T-cell (primary cell): ENCODE measurements at regions not wholly inside any gene's neighbourhood (a gene's known extent, or its start where the extent isn't known, plus 50 kb on each side); places are given as distances from the start of the nearest gene placed in this dataset.

Experiments used
- ATAC-seq, 4 experiments: fragments of 200-7000 bp in 3 of 4; fragments of 150-1000 bp in 1 of 4; cut with Tn5 transposase; replicated peaks in 1 of 4; 1 replicate in 3 of 4; 2 replicates in 1 of 4; pipeline ENCODE4 v1.10.0; 2021; ENCODE audit warnings: moderate library complexity in 3 of 4, mild to moderate bottlenecking in 2 of 4, moderate number of reproducible peaks in 1 of 4
- CTCF ChIA-PET, 2 donors: fragments of 300-600 bp; sonication (Branson Sonifier 250); formaldehyde crosslinking; loops; one replicate each; lab custom pipeline; 2022; ENCODE audit warnings: antibody characterized with exemption in 2 of 2; lab: Charles Lee
- POLR2A ChIA-PET, 2 donors: fragments of 300-600 bp; sonication (Branson Sonifier 250); formaldehyde crosslinking; loops; one replicate each; lab custom pipeline; 2022; ENCODE audit warnings: antibody characterized with exemption in 2 of 2; lab: Charles Lee
- DNase-seq, 35 experiments: peaks; one replicate each; pipeline versions ENCODE4 v3.0.0 to v3.0.0-alpha.2; 2013 to 2023
- H3K27ac ChIP-seq: one replicate; pipeline ENCODE4 v1.5.1; 2013; ENCODE audit warnings: low read length
- H3K27me3 ChIP-seq, 2 experiments: replicated peaks in 1 of 2; 1 replicate in 1 of 2; 2 replicates in 1 of 2; pipeline versions ENCODE4 v1.6.1 to v1.7.0; 2013; ENCODE audit warnings: low read length in 1 of 2, mixed read lengths in 1 of 2; ENCODE audit not compliant: control insufficient read depth in 2 of 2, insufficient read depth in 2 of 2; ENCODE audit errors: extremely low read depth in 1 of 2
- H3K36me3 ChIP-seq, 2 donors: 1 replicate in 1 of 2; 2 replicates in 1 of 2; pipeline versions ENCODE4 v1.6.1 to v1.7.0; 2013; ENCODE audit warnings: low read length in 1 of 2; ENCODE audit not compliant: control insufficient read depth in 2 of 2, insufficient read depth in 1 of 2; ENCODE audit errors: extremely low read depth in 1 of 2
- H3K4me1 ChIP-seq, 2 experiments: 1 replicate in 1 of 2; 2 replicates in 1 of 2; pipeline versions ENCODE4 v1.6.1 to v1.7.0; 2013; ENCODE audit warnings: low read length in 2 of 2, mixed read lengths in 1 of 2; ENCODE audit not compliant: insufficient read depth in 2 of 2, control insufficient read depth in 1 of 2; ENCODE audit errors: extremely low read depth in 1 of 2
- H3K4me3 ChIP-seq, 2 donors: 1 replicate in 1 of 2; 2 replicates in 1 of 2; pipeline versions ENCODE4 v1.5.1 to v1.7.0; 2013; ENCODE audit warnings: mild to moderate bottlenecking in 2 of 2, low read length in 1 of 2, moderate library complexity in 1 of 2; ENCODE audit not compliant: control insufficient read depth in 1 of 2; ENCODE audit errors: extremely low read depth in 1 of 2
- H3K9me3 ChIP-seq: 2 replicates; pipeline ENCODE4 v1.7.0; 2013
- H3K27ac Mint-ChIP-seq, 2 donors: one replicate each; pipeline ENCODE4 v1.8.0; 2020 to 2021; ENCODE audit warnings: mild to moderate bottlenecking in 2 of 2, mixed read lengths in 2 of 2
- H3K27me3 Mint-ChIP-seq, 2 donors: one replicate each; pipeline ENCODE4 v1.8.0; 2021 to 2022; ENCODE audit warnings: mixed read lengths in 2 of 2
- H3K36me3 Mint-ChIP-seq: one replicate; pipeline ENCODE4 v1.8.0; 2021; ENCODE audit warnings: mixed read lengths
- H3K4me1 Mint-ChIP-seq, 3 donors: one replicate each; pipeline ENCODE4 v1.8.0; 2020 to 2022; ENCODE audit warnings: mixed read lengths in 3 of 3, mild to moderate bottlenecking in 1 of 3
- H3K4me3 Mint-ChIP-seq, 3 donors: one replicate each; pipeline ENCODE4 v1.8.0; 2020 to 2022; ENCODE audit warnings: mild to moderate bottlenecking in 3 of 3, mixed read lengths in 3 of 3, moderate library complexity in 3 of 3
- H3K9me3 Mint-ChIP-seq, 3 donors: one replicate each; pipeline ENCODE4 v1.8.0; 2020 to 2022; ENCODE audit warnings: mixed read lengths in 3 of 3
- WGBS: methylation state at CpG from one replicate; pipeline ENCODE4 v1.1.5; 2013; ENCODE audit warnings: missing lambda C conversion rate; ENCODE audit not compliant: insufficient coverage; 5-methylcytosine and 5-hydroxymethylcytosine counted together

DNA sequence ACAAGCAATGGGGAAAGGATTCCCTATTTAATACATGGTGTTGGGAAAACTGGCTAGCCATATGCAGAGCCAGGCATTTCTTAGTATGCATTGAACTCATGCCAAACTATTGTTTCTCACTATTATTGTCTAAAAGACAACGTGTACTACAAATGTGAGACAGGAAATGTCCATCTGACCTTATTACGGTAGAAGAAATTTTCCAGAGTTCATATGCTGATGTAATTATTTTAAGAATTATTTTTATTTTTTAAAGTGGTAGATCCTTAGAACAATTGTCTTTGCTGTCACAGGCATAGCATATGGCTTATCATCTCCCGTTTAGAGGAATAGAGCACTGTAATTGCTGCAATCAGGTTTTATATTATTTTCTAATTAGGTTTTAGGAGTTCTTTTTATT is 75.2 kb upstream of the S1PR1 start:
- no peak for ATAC-seq
- H3K4me1 ChIP-seq = peaks cover 0 to 2% of the 10 kb centered on the region in 2 experiments
- no peaks in the 10 kb centered on the region for H3K36me3 ChIP-seq
- no peak overlapping the region for H3K27ac ChIP-seq
- Mint-ChIP-seq H3K36me3 (no peaks in the 10 kb centered on the region), H3K27ac (no peak overlapping the region), H3K4me1 (peaks cover 2 to 11% (median 3%) of the 10 kb centered on the region in 3 donors), H3K4me3 (no peak overlapping the region), H3K9me3 (no peaks in the 10 kb centered on the region), H3K27me3 (no peaks in the 10 kb centered on the region)
- POLR2A ChIA-PET = interaction anchor here in 1 of 2 donors (0.6 kb wide), 1 partner anchor 74 kb away, joined by 4 read pairs; no protein-coding TSS in a partner anchor
- no peaks in the 10 kb centered on the region for H3K27me3 ChIP-seq
- WGBS = 80% methylated on average over 1 of the region's 3 CpGs
- no peak overlapping the region for H3K4me3 ChIP-seq
- no peak for DNase-seq
- H3K9me3 ChIP-seq = no peaks in the 10 kb centered on the region
- CTCF ChIA-PET = interaction anchor here (0.5 to 0.6 kb wide), 3 partner anchors 22 to 195 kb away, joined by 3 to 4 read pairs (median 4); no protein-coding TSS in a partner anchor

DNA sequence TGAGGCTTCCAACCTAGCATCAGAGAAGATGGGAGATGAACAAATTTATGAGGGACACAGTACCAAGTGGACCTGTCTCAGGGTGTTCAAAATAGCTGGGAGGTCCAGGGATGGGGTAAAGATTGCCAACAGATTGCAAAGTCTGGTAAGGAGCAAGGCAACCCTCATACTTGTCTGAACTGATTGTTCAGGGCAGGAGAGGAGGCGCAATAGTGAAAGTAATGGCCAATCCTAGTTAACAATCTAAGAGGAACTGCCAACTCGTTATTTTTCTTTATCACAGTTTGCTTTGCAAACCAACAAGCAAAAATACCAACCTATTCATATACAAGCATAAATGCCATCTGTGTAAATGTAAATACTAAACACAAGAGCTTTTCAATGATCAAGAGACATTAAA is 78.4 kb upstream of the S1PR1 start:
- Mint-ChIP-seq H3K27ac (no peak overlapping the region), H3K27me3 (no peaks in the 10 kb centered on the region), H3K4me1 (peaks cover 0 to 5% (median 2%) of the 10 kb centered on the region in 3 donors), H3K4me3 (no peak overlapping the region), H3K36me3 (no peaks in the 10 kb centered on the region), H3K9me3 (no peaks in the 10 kb centered on the region)
- Histone ChIP-seq H3K4me1 (peaks cover 0 to 2% of the 10 kb centered on the region in 2 experiments), H3K27ac (no peak overlapping the region), H3K27me3 (no peaks in the 10 kb centered on the region), H3K4me3 (no peak overlapping the region), H3K9me3 (no peaks in the 10 kb centered on the region), H3K36me3 (no peaks in the 10 kb centered on the region)
- no CpG with 5 or more reads among the region's 2 CpGs for WGBS
- ATAC-seq (no peak), DNase-seq (no peak)
- ChIA-PET POLR2A (no interaction called here), CTCF (no interaction called here)

DNA sequence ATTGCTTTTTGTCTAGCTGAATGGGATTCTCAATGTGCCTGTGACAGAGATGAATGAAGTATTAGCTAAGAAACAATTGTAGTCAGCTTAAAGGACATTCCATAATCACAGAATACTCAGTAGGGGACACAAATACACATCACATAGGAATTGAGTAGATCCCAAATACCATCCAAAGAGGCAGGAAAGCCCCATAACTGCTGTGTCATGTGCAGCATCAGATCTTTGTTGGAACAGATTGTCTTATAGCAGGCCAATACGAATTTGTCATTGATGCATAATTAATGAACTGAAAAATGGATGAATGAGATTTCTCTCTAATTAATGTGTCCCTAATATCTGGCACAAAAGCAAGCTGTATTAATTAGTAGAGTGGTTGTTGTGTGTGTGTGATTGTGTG is 82.3 kb upstream of the S1PR1 start:
- ChIA-PET POLR2A (no interaction called here), CTCF (interaction anchor here in 1 of 2 donors (0.5 kb wide), 1 partner anchor 246 kb away, joined by 3 read pairs; no protein-coding TSS in a partner anchor)
- Mint-ChIP-seq H3K27ac (no peak overlapping the region), H3K4me1 (peaks cover 5 to 8% (median 7%) of the 10 kb centered on the region in 3 donors), H3K4me3 (no peak overlapping the region), H3K36me3 (no peaks in the 10 kb centered on the region), H3K9me3 (no peaks in the 10 kb centered on the region), H3K27me3 (no peaks in the 10 kb centered on the region)
- no peaks in the 10 kb centered on the region for H3K9me3 ChIP-seq
- DNase-seq (no peak), ATAC-seq (no peak)
- no peak overlapping the region for H3K4me3 ChIP-seq
- no CpG with 5 or more reads among the region's 1 CpG for WGBS
- H3K27me3 ChIP-seq = no peaks in the 10 kb centered on the region
- H3K27ac ChIP-seq = no peak overlapping the region
- no peaks in the 10 kb centered on the region for H3K36me3 ChIP-seq
- H3K4me1 ChIP-seq = peaks cover 0 to 5% of the 10 kb centered on the region in 2 experiments

DNA sequence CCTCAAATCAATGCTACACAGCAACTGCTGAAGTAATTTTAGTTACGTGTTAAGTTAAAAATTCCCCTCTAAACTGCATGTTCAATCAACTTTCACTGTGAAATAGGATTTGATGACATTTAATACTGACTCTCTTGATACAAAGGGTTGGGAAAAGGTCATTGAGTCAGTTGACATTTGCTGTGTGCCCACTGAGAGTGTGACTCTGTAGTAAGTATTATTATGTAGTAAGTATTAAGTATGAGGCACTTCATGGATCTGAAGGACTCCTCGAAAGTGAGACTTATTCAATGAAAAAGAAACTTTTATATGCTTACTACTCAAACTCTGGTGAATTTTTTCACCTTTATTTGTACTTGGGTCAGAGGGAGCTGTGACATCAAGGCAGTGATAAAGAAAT is 83.1 kb upstream of the S1PR1 start:
- no peak overlapping the region for H3K27ac Mint-ChIP-seq
- ATAC-seq (no peak), DNase-seq (no peak)
- no peaks in the 10 kb centered on the region for H3K27me3 ChIP-seq
- H3K4me1 ChIP-seq = peaks cover 0 to 9% of the 10 kb centered on the region in 2 experiments
- no peaks in the 10 kb centered on the region for H3K36me3 Mint-ChIP-seq
- ChIA-PET CTCF (interaction anchor here in 1 of 2 donors (0.6 to 0.7 kb wide), 2 partner anchors 12 to 74 kb away, joined by 3 to 4 read pairs; no protein-coding TSS in a partner anchor), POLR2A (interaction anchor here in 1 of 2 donors (0.5 kb wide), 1 partner anchor 51 kb away, joined by 3 read pairs; no protein-coding TSS in a partner anchor)
- WGBS = no CpG with 5 or more reads among the region's 2 CpGs
- H3K4me3 Mint-ChIP-seq = no peak overlapping the region
- no peaks in the 10 kb centered on the region for H3K27me3 Mint-ChIP-seq
- no peak overlapping the region for H3K27ac ChIP-seq
- H3K4me1 Mint-ChIP-seq = peaks cover 5 to 11% (median 10%) of the 10 kb centered on the region in 3 donors
- no peaks in the 10 kb centered on the region for H3K36me3 ChIP-seq
- H3K4me3 ChIP-seq = no peak overlapping the region
- no peaks in the 10 kb centered on the region for H3K9me3 Mint-ChIP-seq
- H3K9me3 ChIP-seq = no peaks in the 10 kb centered on the region

DNA sequence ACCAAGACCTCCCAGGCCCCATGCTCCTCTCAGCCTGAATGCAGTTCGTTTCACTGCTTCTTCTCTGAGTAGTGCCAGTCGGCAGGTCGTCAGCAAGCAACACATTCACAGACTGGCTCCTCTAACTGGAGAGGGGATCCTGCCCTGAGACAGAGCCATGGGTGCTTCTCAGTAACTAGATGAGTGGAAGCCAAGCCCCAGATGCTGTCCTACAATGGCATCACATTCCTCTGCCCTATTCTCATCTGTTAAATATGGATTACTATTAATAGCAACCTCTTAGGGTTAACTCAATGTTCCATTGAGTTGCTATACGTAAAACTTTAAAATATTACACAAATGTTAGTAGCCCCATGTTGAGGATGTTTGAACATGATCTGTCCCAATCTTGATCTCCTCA is 84.2 kb upstream of the S1PR1 start:
- CTCF ChIA-PET = interaction anchor here in 1 of 2 donors (0.6 kb wide), 1 partner anchor 81 kb away, joined by 4 read pairs; no protein-coding TSS in a partner anchor
- WGBS = 80% methylated on average over 3 of the region's 4 CpGs

DNA sequence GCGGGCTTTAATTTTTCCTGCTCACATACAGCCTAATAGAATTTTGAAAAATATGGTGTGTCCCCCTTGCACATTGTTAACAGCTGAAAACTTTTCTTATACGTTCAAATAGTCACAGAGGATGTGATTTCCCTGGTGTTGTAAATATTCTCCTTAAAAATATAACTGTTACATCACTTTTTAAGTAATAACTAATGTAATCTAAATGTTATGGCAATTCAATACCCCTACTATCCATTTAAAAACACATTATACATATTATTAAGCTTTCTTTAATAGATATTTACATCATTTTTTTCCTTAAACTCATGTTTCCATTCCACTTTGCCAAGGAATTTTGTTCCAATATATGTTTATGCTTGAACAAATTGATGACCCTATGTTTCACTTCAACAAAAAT is 85.5 kb upstream of the S1PR1 start:
- H3K9me3 ChIP-seq = no peaks in the 10 kb centered on the region
- ATAC-seq = no peak
- peaks cover 0 to 11% (median 10%) of the 10 kb centered on the region in 3 donors for H3K4me1 Mint-ChIP-seq
- H3K27me3 Mint-ChIP-seq = no peaks in the 10 kb centered on the region
- no peak overlapping the region for H3K27ac ChIP-seq
- H3K27me3 ChIP-seq = no peaks in the 10 kb centered on the region
- H3K4me3 Mint-ChIP-seq = no peak overlapping the region
- ChIA-PET POLR2A (no interaction called here), CTCF (interaction anchor here in 1 of 2 donors (1.5 kb wide), 1 partner anchor 87 kb away, joined by 3 read pairs; no protein-coding TSS in a partner anchor)
- no peaks in the 10 kb centered on the region for H3K9me3 Mint-ChIP-seq
- no CpG with 5 or more reads among the region's 2 CpGs for WGBS
- no peak overlapping the region for H3K4me3 ChIP-seq
- peaks cover 0 to 9% of the 10 kb centered on the region in 2 experiments for H3K4me1 ChIP-seq
- DNase-seq = no peak
- no peaks in the 10 kb centered on the region for H3K36me3 Mint-ChIP-seq
- H3K27ac Mint-ChIP-seq = no peak overlapping the region
- H3K36me3 ChIP-seq = no peaks in the 10 kb centered on the region

More for the DNA sequence above, 84.2 kb upstream of the S1PR1 start:
- Histone ChIP-seq H3K4me1 (peaks cover 0 to 9% of the 10 kb centered on the region in 2 experiments), H3K9me3 (no peaks in the 10 kb centered on the region), H3K27me3 (no peaks in the 10 kb centered on the region), H3K4me3 (no peak overlapping the region), H3K36me3 (no peaks in the 10 kb centered on the region), H3K27ac (no peak overlapping the region)
- ATAC-seq (no peak), DNase-seq (no peak)
- Mint-ChIP-seq H3K27me3 (no peaks in the 10 kb centered on the region), H3K27ac (no peak overlapping the region), H3K36me3 (no peaks in the 10 kb centered on the region), H3K4me1 (peaks cover 0 to 11% (median 10%) of the 10 kb centered on the region in 3 donors), H3K4me3 (no peak overlapping the region), H3K9me3 (no peaks in the 10 kb centered on the region)
- POLR2A ChIA-PET = no interaction called here
